HFFc6 (cell line): ENCODE measurements at regions not wholly inside any gene's neighbourhood (a gene's known extent, or its start where the extent isn't known, plus 50 kb on each side); places are given as distances from the start of the nearest gene placed in this dataset.

ENCODE experiments used
- DNase-seq: peaks from one replicate; pipeline ENCODE4 v3.0.0-alpha.2; 2018
- H3K27ac Mint-ChIP-seq: 2 replicates; pipeline ENCODE4 v1.8.0; 2020; ENCODE audit warnings: mild to moderate bottlenecking, mixed read lengths
- H3K27me3 Mint-ChIP-seq: 2 replicates; pipeline ENCODE4 v1.8.0; 2021; ENCODE audit warnings: mild to moderate bottlenecking, moderate library complexity, mixed read lengths; ENCODE audit not compliant: insufficient read depth
- H3K36me3 Mint-ChIP-seq: 2 replicates; pipeline ENCODE4 v1.8.0; 2021; ENCODE audit warnings: low read depth, mixed read lengths
- H3K4me1 Mint-ChIP-seq: 2 replicates; pipeline ENCODE4 v1.8.0; 2020; ENCODE audit warnings: low read depth, mixed read lengths
- H3K4me3 Mint-ChIP-seq: 2 replicates; pipeline ENCODE4 v1.8.0; 2020; ENCODE audit warnings: mild to moderate bottlenecking, moderate library complexity, mixed read lengths
- H3K9me3 Mint-ChIP-seq: 2 replicates; pipeline ENCODE4 v1.8.0; 2020; ENCODE audit warnings: mild to moderate bottlenecking, mixed read lengths
- CTCF ChIP-seq: fragments of 200-600 bp; sonication (generic); IDR thresholded peaks from 2 replicates; pipeline ENCODE4 v1.5.0; 2021; ENCODE audit warnings: antibody characterized with exemption, mild to moderate bottlenecking

- peaks cover 51% of the 10 kb centered on the region for H3K27me3 Mint-ChIP-seq
- H3K4me1 Mint-ChIP-seq: no peaks in the 10 kb centered on the region
- H3K36me3 Mint-ChIP-seq: no peaks in the 10 kb centered on the region
Observed at GRCh38 chr2:38158378-38159118, 82.6 kb upstream of the CYP1B1 start.

GRCh38 chr2:38156436-38156835 lies 80.5 kb upstream of the CYP1B1 start:
- Mint-ChIP-seq H3K9me3 (no peaks in the 10 kb centered on the region), H3K27ac (no peak overlapping the region), H3K36me3 (no peaks in the 10 kb centered on the region), H3K4me3 (no peak overlapping the region), H3K4me1 (no peaks in the 10 kb centered on the region), H3K27me3 (peaks cover 49% of the 10 kb centered on the region)
- no peak for DNase-seq
- TF ChIP-seq CTCF: no peak

More at GRCh38 chr2:38158378-38159118, 82.6 kb upstream of the CYP1B1 start:
- Mint-ChIP-seq H3K27ac (no peak overlapping the region), H3K9me3 (no peaks in the 10 kb centered on the region), H3K4me3 (no peak overlapping the region)
- DNase-seq: no peak
- TF ChIP-seq CTCF: no peak

GRCh38 chr2:38155015-38155414 lies 79.1 kb upstream of the CYP1B1 start:
- H3K27ac Mint-ChIP-seq: no peak overlapping the region
- no peaks in the 10 kb centered on the region for H3K36me3 Mint-ChIP-seq
- H3K4me3 Mint-ChIP-seq: no peak overlapping the region
- H3K4me1 Mint-ChIP-seq: no peaks in the 10 kb centered on the region
- H3K9me3 Mint-ChIP-seq: no peaks in the 10 kb centered on the region
- no peak for DNase-seq
- peaks cover 44% of the 10 kb centered on the region for H3K27me3 Mint-ChIP-seq
- no peak for TF ChIP-seq CTCF

- no peaks in the 10 kb centered on the region for H3K9me3 Mint-ChIP-seq
- DNase-seq: no peak
Observed at GRCh38 chr2:38154395-38154794, 78.4 kb upstream of the CYP1B1 start.

GRCh38 chr2:38153476-38154135 lies 77.7 kb upstream of the CYP1B1 start:
- no peak for TF ChIP-seq CTCF
- Mint-ChIP-seq H3K27ac (no peak overlapping the region), H3K36me3 (no peaks in the 10 kb centered on the region), H3K9me3 (no peaks in the 10 kb centered on the region), H3K27me3 (peaks cover 37% of the 10 kb centered on the region), H3K4me3 (no peak overlapping the region), H3K4me1 (no peaks in the 10 kb centered on the region)
- DNase-seq: no peak

More at GRCh38 chr2:38154395-38154794, 78.4 kb upstream of the CYP1B1 start:
- Mint-ChIP-seq H3K36me3 (no peaks in the 10 kb centered on the region), H3K27ac (no peak overlapping the region), H3K27me3 (peaks cover 43% of the 10 kb centered on the region), H3K4me1 (no peaks in the 10 kb centered on the region), H3K4me3 (no peak overlapping the region)
- no peak for TF ChIP-seq CTCF
